HepG2 (cell line): ENCODE measurements at regions not wholly inside any gene's neighbourhood (a gene's known extent, or its start where the extent isn't known, plus 50 kb on each side); places are given as distances from the start of the nearest gene placed in this dataset.

Source experiments
- ATAC-seq: fragments of 200-7000 bp; cut with Tn5 transposase; 3 replicates; pipeline ENCODE4 v1.9.1; 2020; ENCODE audit warnings: mild to moderate bottlenecking, moderate library complexity
- BruUV-seq: library from RNA; stranded (reverse); fragments of 400-500 nt; replicated peaks from 2 replicates; lab custom pipeline; 2021; lab: Mats Ljungman, UMichigan
- CTCF ChIA-PET: fragments of 300-600 bp; formaldehyde crosslinking; extraction: SDS; loops from one replicate; lab custom pipeline; 2021; ENCODE audit warnings: low total read pairs, inconsistent platforms, low intra/inter-chr PET ratio; lab: Yijun Ruan, JAX
- POLR2A ChIA-PET: fragments of 350-600 bp; sonication (Branson Sonifier 250); formaldehyde crosslinking; loops from one replicate; lab custom pipeline; 2020; ENCODE audit warnings: antibody characterized with exemption, inconsistent platforms; lab: Yijun Ruan, JAX
- DNase-seq: peaks from one replicate; pipeline ENCODE4 v3.0.0-alpha.2; 2015; ENCODE audit warnings: low spot score
- FAIRE-seq: peaks from 3 replicates; lab custom pipeline; 2011; peaks lifted over from hg19 to GRCh38; lab: Jason Lieb, UNC
- H2AFZ ChIP-seq: one replicate; pipeline ENCODE4 v1.6.1; 2011; ENCODE audit warnings: low read length, inconsistent platforms
- H3K27ac ChIP-seq: fragments of 300-600 bp; 3 replicates; pipeline ENCODE4 v1.8.0; 2011; ENCODE audit warnings: mixed run types, mild to moderate bottlenecking, mixed read lengths, low read length, inconsistent platforms; ENCODE audit not compliant: insufficient read depth; ENCODE audit errors: extremely low read length
- H3K27me3 ChIP-seq, 2 experiments: fragments of 200-600 bp in 1 of 2; 2 replicates in 1 of 2; 3 replicates in 1 of 2; pipeline versions ENCODE4 v1.6.0 to v1.8.0; 2011; ENCODE audit warnings: low read length in 2 of 2, mild to moderate bottlenecking in 2 of 2, moderate library complexity in 2 of 2, inconsistent platforms in 1 of 2; ENCODE audit not compliant: insufficient read depth in 2 of 2, control insufficient read depth in 1 of 2
- H3K36me3 ChIP-seq, 2 experiments: fragments of 200-600 bp in 1 of 2; replicated peaks in 1 of 2; 2 replicates in 1 of 2; 3 replicates in 1 of 2; pipeline versions ENCODE4 v1.5.1 to v1.8.0; 2011; ENCODE audit warnings: low read length in 2 of 2, inconsistent platforms in 1 of 2; ENCODE audit not compliant: insufficient read depth in 2 of 2, control insufficient read depth in 1 of 2
- H3K4me1 ChIP-seq: 2 replicates; pipeline ENCODE4 v1.5.1; 2012; ENCODE audit warnings: low read length, inconsistent platforms; ENCODE audit not compliant: insufficient read depth
- H3K4me2 ChIP-seq: 2 replicates; pipeline ENCODE4 v1.6.0; 2011; ENCODE audit warnings: low read depth, low read length, inconsistent platforms
- H3K4me3 ChIP-seq, 3 experiments: fragments of 200-600 bp in 1 of 3; sonication (generic), shearing (Covaris generic) in 1 of 3; replicated peaks in 1 of 3; 2 replicates each; pipeline ENCODE4 v1.5.1; 2011 to 2016; ENCODE audit warnings: low read length in 3 of 3, inconsistent platforms in 2 of 3, low read depth in 2 of 3, mild to moderate bottlenecking in 2 of 3, control low read depth in 1 of 3, mixed read lengths in 1 of 3; ENCODE audit not compliant: insufficient read depth in 1 of 3
- H3K79me2 ChIP-seq: one replicate; pipeline ENCODE4 v1.6.1; 2011; ENCODE audit warnings: low read length, inconsistent platforms; ENCODE audit not compliant: insufficient read depth
- H3K9ac ChIP-seq: 2 replicates; pipeline ENCODE4 v1.6.0; 2011; ENCODE audit warnings: mild to moderate bottlenecking, low read depth, low read length, inconsistent platforms; ENCODE audit not compliant: insufficient read depth
- H3K9me3 ChIP-seq: 2 replicates; pipeline ENCODE4 v1.5.1; 2012; ENCODE audit warnings: mild to moderate bottlenecking, low read length
- H4K20me1 ChIP-seq: 2 replicates; pipeline ENCODE4 v1.6.0; 2011; ENCODE audit warnings: inconsistent platforms, mild to moderate bottlenecking, low read length, moderate library complexity; ENCODE audit not compliant: insufficient read depth
- ATF7 ChIP-seq, 2 experiments: fragments of 450-650 bp in 1 of 2; sonication (generic) in 1 of 2; formaldehyde crosslinking in 1 of 2; IDR thresholded peaks; 2 replicates each; pipeline versions ENCODE4 v1.4.0 to v1.6.1; 2016 to 2020; ENCODE audit warnings: antibody characterized with exemption in 1 of 2, mild to moderate bottlenecking in 1 of 2, missing genetic modification reagents in 1 of 2
- CREB1 ChIP-seq, 2 experiments: fragments of 450-650 bp in 1 of 2; IDR thresholded peaks; 2 replicates each; pipeline ENCODE4 v1.6.1; 2016 to 2017; ENCODE audit warnings: control low read depth in 1 of 2, mild to moderate bottlenecking in 1 of 2, missing compliant biosample characterization in 1 of 2, missing genetic modification characterization in 1 of 2
- DMAP1 ChIP-seq: IDR thresholded peaks from 2 replicates; pipeline ENCODE4 v1.6.1; 2016
- FOXA3 ChIP-seq: IDR thresholded peaks from 2 replicates; pipeline ENCODE4 v1.6.1; 2016; ENCODE audit warnings: missing genetic modification reagents, missing compliant biosample characterization
- GATA4 ChIP-seq: sonication (generic); IDR thresholded peaks from 2 replicates; pipeline ENCODE4 v1.6.1; 2016; ENCODE audit warnings: antibody characterized with exemption, low read depth, borderline replicate concordance
- MAFF ChIP-seq: IDR thresholded peaks from 2 replicates; pipeline ENCODE4 v1.6.1; 2011; ENCODE audit warnings: low read depth, low read length, improper control_type of control experiment
- MAFK ChIP-seq, 2 experiments: IDR thresholded peaks in 1 of 2; conservative IDR thresholded peaks in 1 of 2; 2 replicates each; pipeline ENCODE4 v1.6.1; 2011; ENCODE audit warnings: improper control_type of control experiment in 2 of 2, low read length in 2 of 2
- PBX2 ChIP-seq: IDR thresholded peaks from 2 replicates; pipeline ENCODE4 v1.6.1; 2016; ENCODE audit warnings: control low read depth
- THAP11 ChIP-seq: IDR thresholded peaks from 2 replicates; pipeline ENCODE4 v1.6.1; 2016; ENCODE audit warnings: missing biosample characterization, missing genetic modification reagents
- ZFY ChIP-seq: sonication (generic); formaldehyde crosslinking; IDR thresholded peaks from 2 replicates; pipeline ENCODE4 v1.4.0; 2020; ENCODE audit warnings: missing genetic modification reagents
- ZHX1 ChIP-seq: sonication (generic); formaldehyde crosslinking; IDR thresholded peaks from 2 replicates; pipeline ENCODE4 v1.8.1; 2022; ENCODE audit warnings: low read depth, mild to moderate bottlenecking, missing genetic modification reagents
- ZNF841 ChIP-seq: sonication (generic); formaldehyde crosslinking; IDR thresholded peaks from 2 replicates; pipeline ENCODE4 v1.8.1; 2023; ENCODE audit warnings: missing genetic modification reagents, borderline replicate concordance
- WGBS: methylation state at CpG from one replicate; pipeline ENCODE4 v1.1.6; 2017; ENCODE audit warnings: low lambda C conversion rate; 5-methylcytosine and 5-hydroxymethylcytosine counted together
- in situ Hi-C: cut with HindIII; loops from 2 replicates; pipeline ENCODE4 v1.10.0; 2017; ENCODE audit warnings: low pct_unique_long_range_greater_than_20kb; ENCODE audit not compliant: extremely low pct_ligation_motif_present
- intact Hi-C: fragments of 100-400 bp; cut with micrococcal nuclease; formaldehyde crosslinking; loops from one replicate; pipeline ENCODE4 v1.10.0; 2022; ENCODE audit not compliant: unreplicated experiment

GRCh38 chr12:60992087-60992486 lies 1268.1 kb upstream of the USP15 start:
- H3K4me2 ChIP-seq = no peak overlapping the region
- in situ Hi-C loops = no loop called here
- H3K4me1 ChIP-seq = no peaks in the 10 kb centered on the region
- BruUV-seq = no TSS peak
- no peak overlapping the region for H2AFZ ChIP-seq
- WGBS = 1% methylated on average over 2 of the region's 2 CpGs
- TF ChIP-seq DMAP1 (CRISPR knock-in tag) = no peak
- TF ChIP-seq ZFY (CRISPR knock-in tag) = no peak
- TF ChIP-seq MAFK (conservative IDR thresholded peaks at IDR 0.05 in 1 of 2, IDR thresholded peaks at IDR 0.05 in 1 of 2; ENCODE audit: low read length in 2 of 2) = peak in 1 of 2 experiments; percentile 75; a peak in 2 of 4 replicates
- peak; percentile 50; the same call in 1 of the 2 replicates for TF ChIP-seq MAFF
- TF ChIP-seq, all 625 proteins: peak for 2
- Histone ChIP-seq H4K20me1 (no peaks in the 10 kb centered on the region), H3K79me2 (no peaks in the 10 kb centered on the region), H3K9ac (no peak overlapping the region), H3K4me3 (no peak overlapping the region), H3K27me3 (no peaks in the 10 kb centered on the region), H3K9me3 (peaks cover 34% of the 10 kb centered on the region), H3K27ac (no peak overlapping the region), H3K36me3 (no peaks in the 10 kb centered on the region)
- intact Hi-C loops = no loop called here
- no peak for FAIRE-seq
- CTCF ChIA-PET = no interaction called here
- POLR2A ChIA-PET = no interaction called here
- ATAC-seq = no peak
- no peak for DNase-seq

- no peak for ATAC-seq
- TF ChIP-seq GATA4 (no peak), CREB1 (IDR thresholded peaks at IDR 0.05) (peak; percentile 91), CREB1 (CRISPR knock-in tag; IDR thresholded peaks at IDR 0.05) (no peak), FOXA3 (CRISPR knock-in tag) (no peak), ZNF841 (CRISPR knock-in tag) (no peak), ZHX1 (CRISPR knock-in tag) (no peak), PBX2 (no peak), ATF7 (IDR thresholded peaks at IDR 0.05) (peak; percentile 94), ATF7 (CRISPR knock-in tag; IDR thresholded peaks at IDR 0.05) (no peak), THAP11 (CRISPR knock-in tag) (no peak)
Measured at GRCh38 chr12:60995256-60995825, 1264.9 kb upstream of the USP15 start.

More at GRCh38 chr12:60995256-60995825, 1264.9 kb upstream of the USP15 start:
- H3K9me3 ChIP-seq = peaks cover 43% of the 10 kb centered on the region
- H3K27me3 ChIP-seq = no peaks in the 10 kb centered on the region
- H3K4me1 ChIP-seq = no peaks in the 10 kb centered on the region
- H3K4me2 ChIP-seq = no peak overlapping the region
- WGBS = 0% methylated on average over 1 of the region's 1 CpG
- FAIRE-seq = no peak
- no peak overlapping the region for H2AFZ ChIP-seq
- in situ Hi-C loops = no loop called here
- H3K79me2 ChIP-seq = no peaks in the 10 kb centered on the region
- no peak overlapping the region for H3K9ac ChIP-seq
- POLR2A ChIA-PET = no interaction called here
- H4K20me1 ChIP-seq = no peaks in the 10 kb centered on the region
- DNase-seq = no peak
- BruUV-seq = no TSS peak
- CTCF ChIA-PET = no interaction called here
- H3K36me3 ChIP-seq = no peaks in the 10 kb centered on the region
- no peak overlapping the region for H3K27ac ChIP-seq
- intact Hi-C loops = no loop called here
- H3K4me3 ChIP-seq = no peak overlapping the region
